ENCODE measurements at regions not wholly inside any gene's neighbourhood (a gene's known extent, or its start where the extent isn't known, plus 50 kb on each side); places are given as distances from the start of the nearest gene placed in this dataset.

- no peak for DNase-seq
These were observed 65.1 kb downstream of the PFDN4 start for GRCh38 chr20:54272901-54273488.

GRCh38 chr20:54275359-54276111, 67.6 kb downstream of the PFDN4 start:
- no peak for DNase-seq

GRCh38 chr20:54276577-54277169, 68.8 kb downstream of the PFDN4 start:
- no peak for DNase-seq

- no peak for DNase-seq
These were observed 70.4 kb downstream of the PFDN4 start for GRCh38 chr20:54278262-54278661.

- DNase-seq, result no peak
These were observed 74.7 kb downstream of the PFDN4 start for GRCh38 chr20:54282625-54283024.

- no peak for DNase-seq
These were observed 75.4 kb downstream of the PFDN4 start for GRCh38 chr20:54283253-54283652.

- no peak for DNase-seq
These were observed 77.2 kb downstream of the PFDN4 start for GRCh38 chr20:54284928-54285704.

GRCh38 chr20:54290636-54291035, 82.7 kb downstream of the PFDN4 start:
- no peak for DNase-seq

- no peak for DNase-seq
These were observed 83.6 kb downstream of the PFDN4 start for GRCh38 chr20:54291339-54292010.

- peak; percentile 48 for DNase-seq
These were observed 84.3 kb downstream of the PFDN4 start for GRCh38 chr20:54292185-54292584.

GRCh38 chr20:54293526-54293925, 85.6 kb downstream of the PFDN4 start:
- DNase-seq, result peak; percentile 46

- no peak for DNase-seq
These were observed 86.2 kb downstream of the PFDN4 start for GRCh38 chr20:54294094-54294493.

GRCh38 chr20:54295686-54296085, 87.8 kb downstream of the PFDN4 start:
- DNase-seq, result no peak

GRCh38 chr20:54305421-54305820, 97.5 kb downstream of the PFDN4 start:
- peak; percentile 91 for DNase-seq

GRCh38 chr20:54306985-54307710, 99.3 kb downstream of the PFDN4 start:
- DNase-seq, result no peak

- DNase-seq, result no peak
These were observed 100.9 kb downstream of the PFDN4 start for GRCh38 chr20:54308804-54309203.

GRCh38 chr20:54318892-54319291, 111.0 kb downstream of the PFDN4 start:
- DNase-seq, result no peak

GRCh38 chr20:54320148-54320607, 112.3 kb downstream of the PFDN4 start:
- peak; percentile 59 for DNase-seq

- no peak for DNase-seq
These were observed 113.6 kb downstream of the PFDN4 start for GRCh38 chr20:54321352-54322087.

GRCh38 chr20:54323227-54323734, 115.4 kb downstream of the PFDN4 start:
- DNase-seq, result peak; percentile 50

GRCh38 chr20:54324041-54324440, 116.2 kb downstream of the PFDN4 start:
- DNase-seq, result no peak

Measured in fibroblast of upper back skin (primary cell).